NCI-H1436 treated with DMSO at 0.1 percent for 48 hours (cell line): ENCODE measurements at regions not wholly inside any gene's neighbourhood (a gene's known extent, or its start where the extent isn't known, plus 50 kb on each side); places are given as distances from the start of the nearest gene placed in this dataset.

Source experiments
- DNase-seq: peaks from one replicate; lab custom pipeline; 2025; lab: John Stamatoyannopoulos, UW

DNA sequence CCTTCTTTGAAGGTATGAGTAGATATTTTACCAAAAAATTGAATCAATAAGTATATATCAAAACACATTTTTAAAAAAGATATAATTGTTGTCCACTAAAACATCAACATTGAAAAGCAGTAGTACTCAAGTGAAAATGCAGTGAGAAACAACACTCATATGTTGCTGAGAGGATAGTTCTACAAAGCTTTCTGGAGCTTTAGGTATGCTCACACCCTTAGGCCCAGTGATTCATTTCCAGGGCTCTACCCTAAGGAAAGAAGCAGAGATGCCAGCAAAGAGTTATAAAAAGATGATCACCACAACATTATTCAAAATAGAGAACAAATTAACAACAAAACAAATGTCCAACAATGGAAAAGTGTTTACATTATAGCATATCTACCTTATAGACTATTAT is 197.3 kb upstream of the CCDC150 start:
- DNase-seq = no peak

DNA sequence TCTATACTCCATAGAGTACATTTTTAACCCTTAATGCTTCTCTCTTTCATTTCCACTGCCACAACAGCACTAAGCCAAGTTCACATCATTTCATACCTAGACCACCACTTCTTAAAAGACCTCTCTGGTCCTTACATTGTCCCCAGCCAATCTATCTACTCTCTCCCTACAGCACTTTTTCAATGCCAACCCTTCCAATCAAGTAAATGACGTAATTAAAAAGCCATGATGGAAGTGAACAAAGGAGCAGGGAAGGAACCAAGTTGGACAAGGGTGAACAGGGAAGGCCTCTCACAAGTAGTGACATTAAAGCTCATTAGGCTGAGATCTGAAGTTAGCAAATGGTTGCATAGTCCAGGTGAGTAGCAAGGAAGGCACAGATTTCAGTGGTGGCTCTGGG is 195.1 kb upstream of the CCDC150 start:
- no peak for DNase-seq

DNA sequence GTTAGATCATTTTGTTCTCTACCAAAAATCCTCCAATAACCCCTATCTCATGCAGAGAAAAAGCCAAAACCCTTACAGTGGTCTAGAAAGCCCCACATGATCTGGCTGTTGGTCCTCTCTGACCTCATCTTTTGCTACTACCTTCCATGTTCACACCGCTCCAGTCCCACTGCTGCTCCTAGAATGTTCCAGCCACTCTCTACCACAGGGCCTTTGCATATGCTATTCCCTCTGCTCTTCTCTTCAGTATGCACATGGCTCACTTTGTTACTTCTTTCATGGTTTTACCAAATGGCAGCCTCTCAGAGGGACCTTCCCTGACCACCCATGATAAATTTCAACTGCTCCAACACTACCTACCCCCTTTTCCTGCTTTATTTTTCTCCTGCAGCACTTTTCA is 193.5 kb upstream of the CCDC150 start:
- DNase-seq = no peak

DNA sequence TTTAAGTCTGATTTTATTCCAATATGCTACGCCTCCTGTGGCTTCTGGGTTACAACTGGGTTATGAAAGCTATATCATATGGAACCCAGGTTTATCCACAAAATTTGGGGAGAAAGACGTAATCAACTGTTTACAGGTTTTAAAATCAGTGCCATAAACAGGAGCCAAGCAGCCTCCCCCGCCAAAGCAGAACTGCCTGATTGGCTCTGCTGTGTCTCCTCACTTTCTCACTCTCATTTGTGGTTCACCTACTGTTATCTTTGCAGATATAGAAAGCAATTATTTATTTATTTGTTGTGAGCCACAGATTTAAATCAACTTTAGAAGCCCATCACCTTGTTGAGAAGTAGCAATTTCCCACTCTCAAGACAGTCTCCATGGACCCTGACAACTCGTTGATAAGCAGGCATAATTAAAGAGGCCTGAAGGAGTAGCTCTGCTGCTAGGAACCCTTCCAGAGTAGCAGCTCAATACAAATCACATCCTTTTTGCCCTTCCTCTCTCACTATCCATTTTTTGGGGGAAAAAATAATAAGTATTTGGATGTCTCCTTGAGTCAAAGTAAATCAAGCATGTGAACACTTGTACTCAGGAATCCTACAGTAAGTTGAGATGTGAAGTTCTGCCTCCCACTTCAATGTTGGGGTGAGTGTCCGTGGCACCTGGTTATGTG is 191.0 kb upstream of the CCDC150 start:
- no peak for DNase-seq

DNA sequence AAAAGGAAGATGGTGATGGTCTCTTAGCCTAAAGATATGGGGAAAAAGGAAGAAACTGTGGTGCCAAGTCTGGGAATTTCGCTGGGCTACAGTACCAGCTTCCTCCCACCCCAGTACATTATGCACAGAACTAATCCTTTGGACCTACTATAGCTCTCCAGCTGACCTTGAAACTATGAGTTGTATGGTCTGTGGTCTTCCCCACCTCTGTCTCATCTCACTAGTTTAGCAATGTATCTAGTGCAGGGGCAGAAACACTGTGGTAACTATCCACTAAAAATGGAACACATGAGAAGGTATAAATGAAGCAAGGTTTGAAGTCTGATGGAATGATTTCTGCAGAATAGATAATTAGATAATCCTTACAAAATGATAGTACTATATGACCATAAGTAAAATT is 190.4 kb upstream of the CCDC150 start:
- no peak for DNase-seq

DNA sequence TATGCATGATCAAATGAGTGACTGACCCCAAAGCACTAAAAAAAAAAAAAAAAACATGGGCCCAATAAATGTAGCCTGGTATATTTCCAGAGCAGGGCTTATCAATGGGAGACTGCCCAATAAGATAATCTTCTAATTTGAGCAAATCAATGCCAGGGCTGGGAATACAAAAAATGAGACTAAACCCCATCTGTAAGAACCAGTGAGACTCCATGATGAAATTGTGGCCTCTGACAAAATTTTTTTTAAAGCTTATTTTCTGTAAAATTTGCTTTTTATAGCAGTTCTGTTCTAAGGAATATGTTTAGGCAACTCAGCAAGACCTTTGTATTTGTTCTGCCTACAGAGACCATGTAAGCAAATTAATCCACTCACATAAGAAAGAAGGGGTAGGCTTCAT is 186.8 kb upstream of the CCDC150 start:
- DNase-seq = no peak

DNA sequence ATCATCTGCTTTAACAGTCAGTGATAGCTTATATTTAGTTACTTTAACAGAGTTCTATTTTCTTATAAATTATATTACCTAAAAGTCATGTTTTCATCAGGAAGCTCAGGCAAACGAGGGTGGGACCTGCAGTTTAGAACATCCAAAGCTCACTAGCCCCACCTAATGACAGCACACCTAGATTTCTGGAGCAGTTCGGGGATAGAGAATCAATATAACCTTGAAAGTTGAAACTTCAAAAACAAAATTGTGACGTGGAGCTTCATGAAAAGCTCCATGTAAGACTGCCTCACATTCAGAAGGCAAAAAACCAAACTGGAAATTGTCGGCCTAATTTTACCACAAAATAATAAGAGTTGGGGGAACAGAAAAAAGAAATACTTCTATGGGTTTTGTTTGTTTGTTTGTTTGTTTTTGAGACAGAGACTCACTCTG is 185.9 kb upstream of the CCDC150 start:
- no peak for DNase-seq

DNA sequence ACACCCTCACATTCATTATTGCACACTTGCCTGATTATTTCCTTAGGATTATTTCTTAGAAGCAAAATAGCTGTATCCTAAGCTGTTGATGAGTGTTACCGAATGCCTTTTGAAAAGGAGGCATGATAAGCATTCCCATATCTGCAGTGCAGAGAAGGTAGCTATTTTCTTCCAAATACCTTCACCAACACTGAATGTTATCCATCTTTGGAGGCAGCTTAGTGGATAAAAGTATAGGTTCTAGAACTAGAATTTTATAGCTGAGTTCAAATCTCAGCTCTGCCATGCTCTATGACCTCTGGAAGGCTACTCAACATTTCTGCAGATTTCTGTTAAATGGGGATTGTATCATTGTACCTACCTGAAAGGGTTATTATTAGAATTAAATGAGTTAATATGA is 185.0 kb upstream of the CCDC150 start:
- no peak for DNase-seq

DNA sequence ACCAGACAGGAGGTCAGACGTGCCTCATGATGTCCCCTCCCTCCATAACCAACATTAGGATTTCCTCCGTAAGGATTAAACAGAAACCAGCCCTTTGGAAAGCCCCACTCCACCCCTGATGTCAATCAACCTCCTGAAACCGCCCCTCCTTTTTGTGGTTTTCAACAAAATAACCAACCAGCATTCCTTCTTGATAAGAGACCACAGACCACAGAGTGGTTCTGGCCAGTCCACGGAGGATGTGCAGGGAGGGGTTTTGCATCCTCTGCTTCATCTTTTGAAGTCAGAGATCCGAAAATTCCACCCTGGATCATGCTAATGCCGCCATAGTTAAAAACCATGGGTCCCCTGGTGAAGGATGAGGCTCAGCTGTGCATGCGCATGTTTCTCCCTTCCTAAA is 180.0 kb upstream of the CCDC150 start:
- DNase-seq = no peak

DNA sequence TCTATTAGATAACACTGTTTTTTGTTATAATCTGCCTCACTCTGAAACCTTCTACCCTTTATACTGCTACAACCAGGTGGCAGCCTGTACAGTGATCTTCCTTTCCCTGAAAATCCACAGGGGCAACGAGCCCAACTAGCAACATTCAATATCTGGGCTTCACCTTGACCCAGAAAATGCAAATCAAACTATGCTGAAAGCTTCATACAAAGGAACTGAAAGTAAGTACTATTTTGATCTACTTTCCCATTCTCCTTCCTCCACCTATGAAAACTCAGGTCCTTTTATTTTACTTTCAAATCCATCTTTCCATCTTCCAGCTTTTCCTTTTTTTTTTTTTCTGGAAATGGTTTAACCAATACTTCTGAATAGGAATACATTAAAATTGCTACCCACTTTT is 175.8 kb upstream of the CCDC150 start:
- DNase-seq = no peak

DNA sequence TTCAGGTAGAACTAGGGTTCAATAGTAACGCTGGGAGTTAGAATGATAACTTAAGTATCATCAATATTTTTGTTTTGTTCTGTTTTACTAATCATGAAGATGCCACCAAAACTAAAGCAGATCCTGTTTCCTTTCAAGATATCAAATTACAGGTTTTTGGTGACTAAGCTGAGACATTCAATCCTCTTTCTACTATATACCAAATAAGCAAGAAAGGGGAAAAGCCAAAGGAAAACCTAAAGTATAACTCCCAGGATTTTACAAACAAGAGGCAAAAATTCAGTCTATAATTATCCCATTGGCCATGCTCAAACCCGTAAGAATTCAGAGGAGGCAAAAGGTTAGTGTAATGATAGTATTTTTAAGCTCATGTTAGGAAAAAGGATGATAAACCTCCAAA is 175.2 kb upstream of the CCDC150 start:
- DNase-seq = no peak

DNA sequence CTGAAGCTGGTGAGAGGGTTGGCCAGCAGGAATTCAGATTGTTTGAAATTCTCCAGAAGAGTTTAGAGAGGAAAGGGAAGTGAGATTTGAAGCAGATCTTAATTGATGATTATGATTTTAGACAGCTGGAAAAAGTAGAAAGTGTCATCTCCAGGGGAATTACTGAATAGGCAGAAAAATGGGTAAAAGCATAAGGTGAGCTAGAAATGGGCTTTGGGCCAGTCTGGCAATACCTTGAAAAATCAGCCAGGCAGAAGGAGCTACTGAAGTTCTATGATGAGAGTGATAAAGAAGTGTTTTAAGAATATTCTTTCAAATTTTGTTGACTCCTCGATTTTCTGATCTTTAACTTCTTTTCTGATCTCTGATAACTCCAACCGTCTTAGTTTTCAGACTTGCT is 172.9 kb upstream of the CCDC150 start:
- DNase-seq = no peak

DNA sequence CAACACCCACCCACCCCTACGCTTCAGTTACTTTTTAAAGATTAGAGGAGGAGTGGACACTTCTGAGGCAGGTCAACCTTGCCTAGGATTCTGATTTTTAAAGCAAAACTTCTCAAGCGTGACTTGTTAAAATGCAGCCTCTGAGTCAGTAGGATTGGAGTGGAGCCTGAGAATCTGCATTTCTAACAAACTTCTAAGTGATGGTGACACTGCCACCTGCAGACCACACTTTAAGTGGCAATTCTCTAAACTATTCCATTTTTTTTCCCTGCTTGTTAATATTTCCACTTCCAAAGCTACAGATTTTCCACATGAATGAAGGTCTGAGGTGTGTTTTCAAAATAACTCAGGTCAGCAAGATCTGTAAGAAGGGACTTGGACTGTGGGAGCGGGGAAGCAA is 171.1 kb upstream of the CCDC150 start:
- no peak for DNase-seq

DNA sequence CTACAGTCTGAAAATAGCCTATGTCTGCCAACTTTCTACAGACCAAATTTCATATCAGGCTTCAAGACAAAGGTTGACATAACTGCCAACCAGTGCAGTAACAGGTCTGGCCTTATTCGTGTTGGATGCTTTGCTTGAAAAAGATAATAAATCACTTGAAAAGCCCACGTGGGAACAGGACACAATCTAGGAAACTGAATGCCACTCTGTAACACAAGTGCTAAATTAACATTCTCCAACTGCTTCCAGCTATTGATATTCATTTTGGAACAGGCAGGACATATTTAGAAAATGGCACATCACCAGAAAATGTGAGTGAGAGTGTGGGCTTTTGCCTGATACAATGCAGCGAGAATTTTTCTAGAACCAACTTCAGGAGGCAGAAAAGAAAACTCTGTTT is 165.9 kb upstream of the CCDC150 start:
- DNase-seq = no peak

DNA sequence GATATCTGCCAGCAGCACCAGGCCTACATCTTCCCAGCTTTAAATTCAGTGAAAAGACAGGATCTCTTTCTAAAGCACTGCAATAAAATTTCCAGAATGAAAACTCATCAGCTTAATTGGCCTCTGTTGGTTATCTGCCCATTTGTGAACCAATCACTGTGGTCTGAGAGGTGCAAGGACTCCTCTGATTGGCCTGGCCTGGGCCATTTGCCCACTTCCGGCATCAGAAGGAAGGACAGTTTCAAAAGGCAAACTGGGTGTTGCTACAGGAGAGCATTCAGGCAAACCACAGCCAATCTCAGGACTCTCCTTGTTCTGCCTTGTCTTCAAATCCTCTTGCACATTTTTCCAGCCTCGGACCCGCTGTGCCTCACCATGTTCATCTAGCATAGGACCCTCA is 163.9 kb upstream of the CCDC150 start:
- DNase-seq = no peak

DNA sequence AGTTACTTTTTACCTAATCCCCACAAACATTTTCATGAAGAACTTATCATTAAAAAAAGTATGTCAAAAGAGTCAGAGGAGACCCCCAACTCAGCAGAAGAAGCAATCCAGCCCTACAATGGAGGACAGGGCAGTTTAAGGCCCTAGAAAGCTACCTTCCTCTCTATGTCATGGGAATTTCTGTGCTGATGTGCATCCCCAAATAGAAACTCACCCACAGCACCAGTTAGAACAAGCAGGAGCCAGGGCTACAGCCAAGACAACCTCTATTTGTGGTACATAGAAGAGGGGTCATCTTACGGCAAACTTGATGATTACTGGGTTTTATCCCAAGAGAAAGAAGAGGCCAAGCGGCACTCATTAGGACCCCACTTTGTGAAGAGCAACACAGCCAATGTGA is 160.9 kb upstream of the CCDC150 start:
- DNase-seq = no peak

DNA sequence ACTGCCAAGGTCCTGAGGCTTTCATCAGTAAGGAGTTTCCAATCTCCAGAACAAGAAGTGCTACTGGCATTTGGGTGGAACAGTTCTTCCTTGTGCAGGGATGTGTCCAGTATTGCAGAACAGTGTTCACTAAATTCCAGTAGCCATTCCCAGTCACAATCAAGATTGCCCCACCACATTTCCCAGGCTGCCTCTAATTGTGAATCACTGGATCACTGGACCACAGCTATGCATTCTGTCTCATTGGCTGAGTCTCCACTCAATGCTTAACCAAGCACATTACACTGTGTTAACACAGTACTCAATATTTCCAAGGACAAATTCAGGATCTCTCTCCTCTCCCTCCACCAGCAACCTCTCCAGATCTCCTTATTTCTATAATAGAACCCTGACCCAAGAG is 160.2 kb upstream of the CCDC150 start:
- DNase-seq = no peak

DNA sequence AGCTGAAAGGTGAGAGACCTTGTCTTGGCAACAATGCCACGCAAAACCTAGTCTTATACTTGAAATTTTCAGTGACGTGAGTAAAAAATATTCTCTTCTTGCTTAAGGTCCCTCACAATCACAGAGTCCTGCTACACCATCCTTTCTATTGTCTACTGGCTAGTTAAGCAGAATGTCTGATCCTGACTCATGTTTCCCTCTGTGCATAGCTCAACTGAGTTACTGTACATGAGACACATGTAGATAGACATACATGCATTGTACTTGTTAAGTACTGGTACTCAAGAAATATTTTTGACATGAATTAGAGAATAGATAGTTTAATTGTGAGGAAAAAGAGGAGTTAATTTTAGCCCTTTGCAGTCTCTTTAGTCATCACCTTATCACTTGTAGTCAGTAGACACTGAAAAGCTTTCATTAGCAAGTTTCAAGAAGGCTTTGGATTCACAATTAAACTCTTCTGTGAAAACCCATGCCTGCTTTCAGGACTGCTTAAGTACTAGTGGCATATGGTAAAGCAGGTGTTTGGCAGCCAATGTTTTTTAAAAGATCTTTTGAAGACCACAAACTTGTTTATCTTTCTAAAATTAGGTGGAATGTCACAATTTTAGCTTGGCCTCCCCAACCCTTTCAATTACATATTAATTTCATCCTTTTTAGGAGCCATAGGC is 158.7 kb upstream of the CCDC150 start:
- DNase-seq = no peak

DNA sequence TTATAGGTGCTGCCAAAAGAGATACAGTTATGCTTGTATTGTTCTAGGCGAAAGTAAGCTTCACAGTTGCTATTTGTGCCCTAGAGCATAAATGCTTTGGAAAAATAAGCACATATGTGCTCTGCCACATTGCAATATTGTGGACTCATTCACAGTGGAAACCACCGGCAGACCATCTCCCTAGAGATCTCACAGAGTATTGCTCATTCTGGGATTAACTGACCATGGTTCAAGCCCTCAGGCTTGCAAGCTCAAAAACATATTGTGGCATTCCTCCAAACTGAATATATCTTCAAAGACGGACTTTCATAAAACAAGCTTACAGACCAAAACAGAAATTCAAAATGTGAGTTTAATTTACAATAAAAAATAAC is 158.2 kb upstream of the CCDC150 start:
- DNase-seq = no peak

DNA sequence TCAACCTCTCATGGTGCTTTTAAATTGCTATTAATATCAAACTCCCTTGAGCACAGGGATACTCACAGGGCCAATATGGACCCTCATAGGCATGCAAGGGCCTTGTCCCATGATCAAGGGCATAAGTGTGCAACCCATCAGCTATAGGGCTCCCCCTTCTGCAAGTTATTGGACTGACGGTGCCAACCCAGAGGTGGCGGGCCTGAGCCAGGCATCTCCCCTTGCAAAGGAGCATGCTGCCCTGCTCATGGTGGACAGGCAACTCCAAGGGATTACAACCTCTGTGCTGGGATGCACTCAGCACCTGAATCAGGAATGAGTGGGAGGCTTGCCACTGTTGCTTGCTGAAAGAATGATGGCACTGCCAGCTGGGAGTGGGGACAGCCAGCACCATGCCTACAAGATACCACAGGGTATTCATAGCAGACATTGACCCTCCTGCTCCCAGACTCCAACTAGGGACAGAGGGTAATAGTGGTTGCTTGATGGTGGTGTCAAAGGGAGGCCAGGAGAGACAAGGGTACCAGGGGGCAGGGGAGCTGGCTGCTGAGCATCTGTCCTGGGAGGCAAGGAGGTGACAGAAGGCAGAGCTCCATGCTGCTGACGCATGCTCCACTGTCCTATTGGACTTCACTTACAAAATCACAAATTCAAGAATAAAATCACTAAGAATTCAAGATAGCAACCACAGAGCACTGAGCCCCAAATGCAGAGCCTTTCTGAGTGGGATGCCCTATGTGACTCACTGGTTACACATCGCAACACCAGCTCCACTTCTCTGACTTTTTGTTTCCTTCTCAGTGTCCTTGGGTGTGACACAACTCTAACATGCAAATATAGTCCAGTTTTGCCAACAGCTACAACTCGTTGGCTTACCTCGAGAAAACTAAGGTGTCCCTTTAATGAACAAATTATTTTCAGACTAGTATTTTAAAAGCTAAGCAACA is 157.1 kb upstream of the CCDC150 start:
- no peak for DNase-seq

DNA sequence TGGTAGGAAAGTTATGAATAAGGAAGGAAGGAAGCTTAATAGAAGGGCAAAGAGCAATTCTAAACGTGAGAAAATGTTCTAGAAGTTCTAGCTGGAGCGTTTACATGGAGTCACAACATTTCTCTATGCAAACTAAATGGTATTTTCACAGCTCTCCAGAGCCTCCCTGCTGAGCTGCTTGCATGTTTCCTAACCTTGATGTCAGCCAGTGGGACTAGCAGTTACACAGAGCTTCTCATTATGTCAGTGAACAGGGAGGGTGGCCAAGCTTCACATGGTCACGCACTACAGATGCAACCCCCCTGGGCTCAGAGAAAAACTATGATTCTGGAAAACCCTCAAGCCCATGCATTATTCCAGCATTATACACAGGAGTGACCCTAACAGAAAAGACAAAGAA is 153.4 kb upstream of the CCDC150 start:
- DNase-seq = no peak

DNA sequence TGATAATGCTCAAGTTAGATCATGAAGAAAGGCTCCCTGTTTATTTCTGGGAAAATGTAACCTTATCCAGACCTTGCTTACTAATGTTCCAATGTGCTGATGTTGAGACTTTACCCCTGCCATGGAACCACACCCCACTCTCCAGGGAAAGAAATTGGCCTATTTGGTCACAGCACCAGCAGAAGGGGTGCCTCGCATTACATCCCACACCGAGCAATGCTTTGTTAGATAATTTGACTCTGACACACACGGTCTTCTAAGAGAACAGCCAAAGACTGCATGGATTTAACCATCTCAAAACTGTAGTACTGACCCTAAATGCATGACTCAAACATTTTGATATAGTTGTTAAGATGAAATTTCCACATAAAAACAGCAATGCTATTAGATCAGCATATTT is 152.1 kb upstream of the CCDC150 start:
- DNase-seq = no peak

DNA sequence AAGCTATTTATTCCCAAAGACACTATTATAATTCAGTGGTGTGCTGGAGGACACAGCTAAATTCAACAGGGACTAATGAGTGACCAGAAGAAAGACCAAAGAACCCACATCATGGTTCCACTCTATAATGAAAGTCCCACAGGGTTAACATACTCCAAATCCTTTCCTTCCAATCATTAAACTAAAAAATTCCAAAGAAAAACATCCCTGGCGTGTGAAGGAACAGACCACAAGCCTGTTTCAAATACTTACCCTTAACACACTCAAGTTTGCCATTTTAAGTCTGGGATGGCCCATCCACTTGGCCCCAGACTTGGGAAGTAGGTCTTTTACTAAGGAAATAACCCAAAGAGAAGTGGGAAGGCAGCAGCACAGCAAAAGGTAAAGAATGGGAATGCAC is 150.1 kb upstream of the CCDC150 start:
- no peak for DNase-seq
